ENCODE measurements at regions not wholly inside any gene's neighbourhood (a gene's known extent, or its start where the extent isn't known, plus 50 kb on each side); places are given as distances from the start of the nearest gene placed in this dataset.

GRCh38 chrX:150158554-150159332 lies 204.4 kb upstream of the MAMLD1 start:
- DNase-seq (ENCODE audit: low spot score in 2 of 2) = no peak
- no peak overlapping the region for H3K4me3 ChIP-seq (ENCODE audit: low read depth, poor library complexity, severe bottlenecking)
- WGBS, 2 donors = 75 to 88% methylated on average over 6 to 9 of the region's 9 CpGs
- TF ChIP-seq POLR2A (IDR thresholded peaks at IDR 0.05) = no peak
- TF ChIP-seq, protein P1, sequence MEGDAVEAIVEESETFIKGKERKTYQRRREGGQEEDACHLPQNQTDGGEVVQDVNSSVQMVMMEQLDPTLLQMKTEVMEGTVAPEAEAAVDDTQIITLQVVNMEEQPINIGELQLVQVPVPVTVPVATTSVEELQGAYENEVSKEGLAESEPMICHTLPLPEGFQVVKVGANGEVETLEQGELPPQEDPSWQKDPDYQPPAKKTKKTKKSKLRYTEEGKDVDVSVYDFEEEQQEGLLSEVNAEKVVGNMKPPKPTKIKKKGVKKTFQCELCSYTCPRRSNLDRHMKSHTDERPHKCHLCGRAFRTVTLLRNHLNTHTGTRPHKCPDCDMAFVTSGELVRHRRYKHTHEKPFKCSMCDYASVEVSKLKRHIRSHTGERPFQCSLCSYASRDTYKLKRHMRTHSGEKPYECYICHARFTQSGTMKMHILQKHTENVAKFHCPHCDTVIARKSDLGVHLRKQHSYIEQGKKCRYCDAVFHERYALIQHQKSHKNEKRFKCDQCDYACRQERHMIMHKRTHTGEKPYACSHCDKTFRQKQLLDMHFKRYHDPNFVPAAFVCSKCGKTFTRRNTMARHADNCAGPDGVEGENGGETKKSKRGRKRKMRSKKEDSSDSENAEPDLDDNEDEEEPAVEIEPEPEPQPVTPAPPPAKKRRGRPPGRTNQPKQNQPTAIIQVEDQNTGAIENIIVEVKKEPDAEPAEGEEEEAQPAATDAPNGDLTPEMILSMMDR (IDR thresholded peaks at IDR 0.05) = no peak
- intact Hi-C loops (cut with DNase I; ENCODE audit: low total_unique reads) = no loop called here

DNA sequence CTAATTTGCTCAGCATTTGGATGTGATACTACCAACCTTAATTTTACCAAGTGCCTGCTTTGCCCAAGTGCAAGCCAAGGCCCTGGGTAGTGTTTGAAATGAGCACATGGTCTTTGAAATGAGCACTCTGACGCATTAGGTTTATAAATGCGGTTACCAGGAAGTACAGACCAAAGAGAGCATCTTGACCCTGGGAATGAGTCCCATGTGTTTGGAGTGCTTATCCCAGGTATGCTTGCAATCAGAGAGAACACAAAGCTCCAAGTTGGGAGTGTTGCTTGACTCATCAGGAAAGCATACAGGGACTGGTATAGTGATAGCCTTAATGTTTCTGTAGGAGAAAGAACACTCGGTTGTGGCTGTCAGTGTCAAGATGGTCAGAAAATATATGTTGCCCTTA lies 203.6 kb upstream of the MAMLD1 start:
- WGBS, 2 donors = 82 to 93% methylated on average over 3 of the region's 3 CpGs
- TF ChIP-seq, protein P1 (IDR thresholded peaks at IDR 0.05) = no peak
- no peak for TF ChIP-seq POLR2A (IDR thresholded peaks at IDR 0.05)
- DNase-seq (ENCODE audit: low spot score in 2 of 2) = no peak
- intact Hi-C loops (cut with DNase I; ENCODE audit: low total_unique reads) = no loop called here
- H3K4me3 ChIP-seq (ENCODE audit: low read depth, poor library complexity, severe bottlenecking) = no peak overlapping the region

- TF ChIP-seq POLR2A (IDR thresholded peaks at IDR 0.05) = no peak
- TF ChIP-seq, protein P1 (IDR thresholded peaks at IDR 0.05) = no peak
- DNase-seq (ENCODE audit: low spot score in 2 of 2) = no peak
- intact Hi-C loops (cut with DNase I; ENCODE audit: low total_unique reads) = no loop called here
Observed at GRCh38 chrX:150160656-150161055, 202.5 kb upstream of the MAMLD1 start.

GRCh38 chrX:150161193-150161592 lies 201.9 kb upstream of the MAMLD1 start:
- no peak for TF ChIP-seq POLR2A (IDR thresholded peaks at IDR 0.05)
- TF ChIP-seq, protein P1 (IDR thresholded peaks at IDR 0.05) = no peak
- WGBS, 2 donors = 48 to 75% methylated on average over 1 of the region's 1 CpG
- DNase-seq (ENCODE audit: low spot score in 2 of 2) = no peak

More at GRCh38 chrX:150160656-150161055, 202.5 kb upstream of the MAMLD1 start:
- H3K4me3 ChIP-seq (ENCODE audit: low read depth, poor library complexity, severe bottlenecking) = no peak overlapping the region

DNA sequence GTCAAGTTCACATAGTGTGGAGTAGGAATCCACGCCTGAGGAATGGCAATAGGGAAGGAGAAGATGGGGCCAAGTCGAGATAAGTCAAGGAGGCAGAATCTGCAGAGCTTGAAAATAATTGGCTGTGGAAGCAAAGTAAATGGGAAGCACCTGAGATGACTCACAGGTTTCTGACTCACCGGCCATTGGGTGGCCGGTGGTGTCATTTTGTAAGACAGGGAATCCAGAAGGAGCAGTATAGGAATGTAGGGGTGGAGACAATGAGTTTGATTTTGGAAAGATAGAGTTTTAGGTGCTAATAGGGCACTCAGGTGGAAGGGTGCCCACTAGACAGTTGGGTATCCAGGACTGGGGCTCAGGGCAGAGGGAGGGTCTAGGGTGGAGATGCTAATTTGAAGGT lies 201.0 kb upstream of the MAMLD1 start:
- DNase-seq (ENCODE audit: low spot score in 2 of 2) = no peak

More at GRCh38 chrX:150161193-150161592, 201.9 kb upstream of the MAMLD1 start:
- H3K4me3 ChIP-seq (ENCODE audit: low read depth, poor library complexity, severe bottlenecking) = no peak overlapping the region
- intact Hi-C loops (cut with DNase I; ENCODE audit: low total_unique reads) = no loop called here

More for the DNA sequence above, 201.0 kb upstream of the MAMLD1 start:
- intact Hi-C loops (cut with DNase I; ENCODE audit: low total_unique reads) = no loop called here
- TF ChIP-seq, protein P1 (IDR thresholded peaks at IDR 0.05) = no peak
- TF ChIP-seq POLR2A (IDR thresholded peaks at IDR 0.05) = no peak
- no peak overlapping the region for H3K4me3 ChIP-seq (ENCODE audit: low read depth, poor library complexity, severe bottlenecking)
- WGBS, 2 donors = 72 to 74% methylated on average over 4 of the region's 4 CpGs
